ENCODE measurements at regions not wholly inside any gene's neighbourhood (a gene's known extent, or its start where the extent isn't known, plus 50 kb on each side); places are given as distances from the start of the nearest gene placed in this dataset.

DNA sequence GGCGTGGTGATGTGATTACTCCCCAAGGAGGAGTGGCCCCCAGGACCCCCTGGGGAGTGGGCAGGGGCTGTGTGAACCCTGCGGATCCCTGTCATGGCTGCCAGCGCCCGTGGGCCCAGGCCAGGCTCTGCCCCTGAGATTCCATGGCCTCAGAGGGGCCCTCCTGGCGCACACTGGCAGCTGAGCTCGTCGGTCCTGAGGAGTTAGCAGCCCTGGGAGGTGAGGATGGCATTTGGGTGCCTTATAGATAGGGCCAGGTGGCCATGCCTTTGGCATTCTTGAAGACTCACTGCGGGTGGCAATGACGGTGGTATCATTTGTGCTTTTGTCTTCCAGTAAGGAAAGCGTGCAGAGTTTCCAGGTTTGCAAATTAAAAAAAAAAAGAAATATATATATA is 146.8 kb upstream of the GSE1 start:
- TF ChIP-seq CTCF (IDR thresholded peaks at IDR 0.05; ENCODE audit: low read depth, low read length) (no peak), EZH2phosphoT487 (IDR thresholded peaks at IDR 0.05; ENCODE audit: low read depth) (no peak)
